ENCODE measurements at regions not wholly inside any gene's neighbourhood (a gene's known extent, or its start where the extent isn't known, plus 50 kb on each side); places are given as distances from the start of the nearest gene placed in this dataset.

DNA sequence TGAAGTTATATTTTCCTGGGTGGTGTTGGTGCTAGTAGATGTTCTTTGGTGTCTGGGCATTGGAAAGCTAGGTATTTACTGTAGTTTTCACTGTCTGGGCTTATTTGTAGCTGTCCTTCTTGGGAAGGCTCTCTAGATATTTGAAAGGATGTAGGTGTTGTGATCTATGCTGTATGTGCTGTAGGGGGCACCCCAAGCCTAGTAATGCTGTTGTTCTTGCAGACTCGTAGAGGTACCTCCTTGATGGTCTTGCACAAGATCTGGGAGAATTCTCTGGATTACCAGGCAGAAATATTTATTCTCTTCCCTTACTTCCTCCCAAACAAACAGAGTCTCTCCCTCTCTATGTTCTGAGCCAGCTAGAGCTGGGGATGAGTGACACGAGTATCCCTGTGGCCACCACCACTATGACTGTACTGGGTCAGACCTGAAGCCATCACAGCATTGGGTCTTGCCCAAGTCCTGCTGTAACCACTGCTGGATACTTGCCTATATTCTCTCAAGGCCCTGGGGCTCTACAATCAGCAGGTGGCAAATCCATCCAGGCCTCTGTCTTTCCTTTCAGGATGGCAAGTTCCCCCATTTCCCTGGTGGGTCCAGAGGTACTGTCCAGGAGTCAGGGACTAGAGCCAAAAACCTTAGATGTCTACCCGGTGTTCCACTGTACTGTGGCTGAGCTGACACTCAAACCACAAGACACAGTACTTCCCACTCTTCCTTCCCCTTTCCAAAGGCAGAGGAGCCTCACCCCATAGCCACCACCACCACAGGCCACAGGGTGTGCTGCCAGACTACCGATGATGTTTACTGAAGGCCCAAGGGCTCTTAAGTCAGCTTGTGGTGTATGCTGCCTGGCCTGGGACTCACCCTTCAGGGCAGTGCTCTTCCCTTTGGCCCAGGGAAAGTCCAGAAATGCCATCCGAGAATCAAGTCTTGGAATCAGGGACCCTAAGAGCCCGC is 195.2 kb upstream of the DPPA4 start:
- DNase-seq: peak; percentile 52

DNA sequence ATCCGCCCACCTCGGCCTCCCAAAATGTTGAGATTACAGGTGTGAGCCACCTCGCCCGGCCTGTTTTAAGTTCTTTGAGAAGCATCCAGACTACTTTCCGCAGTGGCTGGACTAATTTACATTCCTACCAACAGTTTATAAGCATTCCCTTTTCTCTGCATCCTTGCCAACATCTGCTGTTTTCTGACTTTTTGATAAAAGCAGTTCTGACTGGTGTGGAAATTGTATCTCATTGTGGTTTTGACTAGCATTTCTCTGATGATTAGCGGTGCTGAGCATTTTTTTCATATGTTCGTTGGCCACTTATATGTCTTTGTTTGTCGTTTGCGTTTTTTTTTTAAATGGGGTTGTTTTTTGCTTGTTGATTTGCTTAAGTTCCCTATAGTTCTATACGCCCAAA is 208.4 kb upstream of the DPPA4 start:
- DNase-seq: no peak

DNA sequence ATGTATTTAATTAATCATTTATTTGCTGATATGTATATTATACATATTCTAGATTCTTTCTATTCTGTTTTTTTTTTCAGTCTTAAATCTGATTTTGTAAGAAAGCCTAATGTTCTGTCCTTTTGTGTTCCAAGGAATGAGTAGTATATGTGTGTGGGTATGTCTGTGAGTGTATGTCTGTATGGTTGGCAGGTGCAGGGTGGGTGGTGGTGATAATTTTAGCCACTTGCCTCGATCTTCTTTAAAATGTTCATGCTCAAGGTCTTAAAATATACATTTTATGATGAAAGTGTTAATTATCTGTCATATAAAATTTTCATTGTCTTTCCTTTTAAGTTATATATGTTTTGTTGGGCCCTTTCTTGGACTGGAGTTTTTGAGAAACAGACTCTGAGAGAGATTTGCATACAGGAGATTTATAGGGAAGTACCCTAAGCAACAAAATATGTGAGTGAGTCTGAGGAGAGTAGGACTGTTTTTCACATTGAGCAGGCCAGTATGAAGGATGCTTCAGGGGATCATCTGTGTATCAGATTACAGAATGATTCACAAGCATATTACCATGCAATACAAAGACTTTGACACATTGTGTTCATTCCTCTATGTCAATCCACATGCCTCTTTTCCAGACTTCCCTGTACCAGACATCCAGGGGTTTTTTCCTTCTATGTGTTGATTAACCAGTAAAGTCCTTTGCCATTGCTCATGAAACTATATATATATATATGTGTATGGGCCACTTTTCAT is 211.0 kb upstream of the DPPA4 start:
- no peak for DNase-seq

DNA sequence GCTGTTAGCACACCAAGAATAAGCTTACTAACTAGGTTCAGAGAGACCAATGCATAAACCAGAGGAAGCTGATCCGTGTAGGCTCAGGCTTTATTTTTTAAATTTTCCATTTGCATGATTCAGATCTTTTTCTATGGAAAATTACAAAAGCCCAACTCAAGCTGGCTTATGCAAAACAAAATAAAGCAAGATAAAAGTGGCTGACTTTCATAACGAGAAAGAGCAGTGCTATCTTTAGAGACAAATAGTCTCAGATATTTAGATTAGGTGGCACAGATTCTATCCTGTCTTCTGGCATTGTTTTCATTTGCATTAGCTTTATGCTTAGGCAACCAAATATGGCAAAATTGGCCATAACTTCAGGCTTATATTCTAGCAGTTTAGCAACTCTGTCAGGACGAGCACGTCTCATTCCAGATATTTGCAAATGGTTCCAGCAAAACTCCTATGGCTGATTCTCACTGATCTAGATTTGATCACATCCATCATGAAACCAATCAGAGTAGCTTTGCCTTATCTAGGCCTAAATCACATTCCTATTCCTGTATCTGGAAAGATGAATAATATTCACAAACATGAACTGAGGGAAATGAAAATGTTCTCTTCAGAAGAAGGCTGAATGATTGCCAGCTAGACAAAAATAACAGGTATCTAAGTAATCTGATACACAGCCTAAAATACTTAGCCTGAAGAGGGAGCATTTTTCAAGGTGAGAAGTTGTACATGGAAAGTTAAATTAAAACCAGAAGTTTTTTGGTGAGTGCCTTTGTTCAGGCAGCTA is 216.4 kb upstream of the DPPA4 start:
- no peak for DNase-seq

DNA sequence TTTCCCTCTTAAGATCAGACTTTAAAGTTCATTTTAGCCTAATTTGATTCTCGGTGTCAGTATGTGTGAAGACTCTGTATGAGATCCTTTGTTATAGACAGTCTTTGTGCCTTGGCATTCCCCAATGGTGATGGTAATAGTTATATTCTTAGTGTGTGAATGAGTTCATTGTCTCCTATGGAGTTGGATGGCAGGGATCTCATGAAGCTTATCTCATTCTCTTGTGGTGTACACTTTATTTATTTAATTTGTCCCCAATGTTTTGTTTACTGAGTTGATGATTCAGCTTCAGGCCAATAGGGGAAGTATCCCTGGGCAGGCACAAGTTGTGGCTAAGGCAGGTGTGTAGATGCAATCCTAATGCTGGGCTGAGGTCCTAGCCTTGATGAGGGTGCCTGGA is 222.0 kb upstream of the DPPA4 start:
- no peak for DNase-seq

DNA sequence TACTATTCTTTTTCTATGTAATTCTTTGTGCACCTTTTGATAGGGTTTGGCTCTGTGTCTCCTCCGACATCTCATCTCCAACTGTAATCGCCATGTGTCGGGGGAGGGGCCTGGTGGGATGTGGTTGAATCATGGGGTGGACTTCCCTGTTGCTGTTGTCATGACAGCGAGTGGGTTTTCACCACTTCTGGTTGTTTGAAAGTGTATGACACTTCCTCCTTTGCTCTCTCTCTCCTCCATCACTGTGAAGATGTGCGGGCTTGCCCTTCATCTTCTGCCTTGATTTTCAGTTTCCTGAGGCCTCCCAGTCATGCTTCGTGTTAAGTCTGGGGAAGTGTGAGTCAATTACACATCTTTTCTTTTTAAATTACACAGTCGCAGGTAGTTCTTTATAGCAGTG is 225.8 kb upstream of the DPPA4 start:
- DNase-seq: peak; percentile 38

DNA sequence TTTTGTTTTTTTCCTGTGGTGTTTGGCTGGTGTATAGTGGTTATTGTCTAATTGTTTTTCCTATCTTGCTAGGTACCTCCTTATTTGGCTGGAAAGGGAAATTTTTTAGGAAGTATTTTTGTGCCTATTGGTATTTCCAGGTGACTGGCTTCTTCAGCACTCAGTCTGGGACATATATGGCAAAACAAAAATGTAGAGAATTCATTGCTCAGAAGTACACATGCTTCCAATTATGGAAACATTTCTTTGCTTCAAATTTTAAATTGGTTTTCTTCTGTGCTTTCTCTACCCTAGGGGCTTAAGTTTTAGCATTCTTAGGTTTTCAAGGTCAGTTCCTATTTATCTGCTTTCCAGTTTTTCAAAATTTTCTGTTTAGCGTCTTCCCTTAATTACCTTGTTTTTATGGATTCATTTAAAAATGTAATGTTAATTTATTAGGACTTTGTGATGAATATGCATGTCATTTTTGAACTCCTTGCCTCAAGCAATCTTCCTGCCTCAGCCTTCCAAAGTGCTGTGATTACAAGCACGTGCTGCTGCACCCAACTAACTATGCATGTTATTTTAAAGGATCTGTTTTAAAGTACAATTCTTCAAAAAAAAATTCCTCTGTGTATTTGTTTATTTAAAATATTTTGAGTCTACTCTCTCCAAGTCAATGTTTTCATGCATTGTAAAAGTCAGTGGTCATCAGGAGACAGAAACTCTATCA is 231.9 kb upstream of the DPPA4 start:
- DNase-seq: no peak

DNA sequence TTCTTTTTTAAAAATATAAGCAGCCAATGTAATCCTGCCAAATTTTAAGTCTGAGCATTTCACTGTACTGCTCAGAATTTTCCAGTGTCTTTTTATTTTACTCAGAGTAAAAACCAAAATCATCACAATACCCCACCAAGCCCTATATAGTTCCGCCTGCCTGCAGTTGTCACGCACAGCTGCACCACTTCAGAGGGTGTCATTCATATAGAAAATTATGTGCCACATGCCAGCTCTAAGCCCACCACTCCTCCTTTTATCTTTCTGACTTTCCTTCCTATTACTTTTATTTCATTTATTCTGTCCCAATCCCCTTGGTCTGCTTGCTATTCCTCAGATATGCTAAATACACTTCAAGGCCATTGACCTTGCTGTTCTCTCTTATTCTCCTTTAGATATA is 233.1 kb upstream of the DPPA4 start:
- no peak for DNase-seq

DNA sequence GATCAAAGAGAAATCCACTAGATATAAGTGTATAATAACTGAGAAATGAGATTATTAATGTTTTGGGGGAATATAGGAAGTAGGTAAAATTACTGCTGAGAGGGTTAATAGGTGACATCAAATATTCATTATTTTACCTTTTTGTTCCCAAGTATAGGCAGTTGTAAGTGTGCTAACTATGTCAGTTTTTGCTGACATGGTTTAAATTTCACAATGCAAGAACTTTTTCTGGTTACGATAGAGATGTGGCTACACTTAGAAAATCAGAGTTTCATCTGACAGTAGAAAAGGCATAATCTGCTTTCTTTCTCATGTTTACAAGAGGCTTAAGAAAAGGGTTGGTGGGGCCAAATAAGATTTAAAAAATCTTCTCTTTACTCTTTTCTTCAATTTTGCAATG is 235.0 kb upstream of the DPPA4 start:
- no peak for DNase-seq

DNA sequence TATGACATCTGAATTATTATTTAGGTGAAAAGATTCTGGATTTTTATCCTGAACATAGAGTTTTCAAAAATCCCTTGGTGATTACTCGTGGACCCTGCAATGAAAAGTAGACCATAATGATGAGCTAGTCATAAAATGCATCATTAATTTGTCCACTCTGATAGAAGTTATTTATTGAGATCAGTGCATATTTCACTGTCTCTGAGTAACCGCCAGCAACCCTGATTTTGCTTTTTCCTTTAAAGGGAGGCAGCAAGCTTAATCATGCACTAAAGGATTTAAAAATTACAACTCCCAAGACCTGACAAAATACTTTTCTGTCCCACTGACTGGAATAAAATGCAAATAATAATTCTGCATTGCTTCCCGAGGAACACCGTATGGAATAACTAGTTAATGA is 259.6 kb upstream of the DPPA4 start:
- no peak for DNase-seq

DNA sequence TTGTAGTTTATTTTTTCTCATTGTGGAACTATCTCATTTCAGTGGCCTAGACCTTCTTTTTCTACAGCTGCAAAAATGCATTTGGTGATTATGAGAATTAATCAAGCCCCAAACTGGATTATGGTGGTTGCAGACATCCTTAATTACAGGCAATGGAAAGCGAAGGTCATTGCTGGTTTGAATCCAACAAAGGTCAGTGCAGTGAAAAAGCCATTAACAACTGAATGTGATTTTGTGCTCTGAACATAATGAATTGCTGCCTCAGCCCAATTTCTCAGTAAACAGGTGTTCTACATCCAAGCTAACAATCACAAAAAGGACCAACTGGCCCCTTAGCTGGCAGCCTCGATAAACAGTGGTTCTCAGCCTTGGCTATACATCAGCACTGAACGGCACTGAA is 260.1 kb upstream of the DPPA4 start:
- DNase-seq: no peak

DNA sequence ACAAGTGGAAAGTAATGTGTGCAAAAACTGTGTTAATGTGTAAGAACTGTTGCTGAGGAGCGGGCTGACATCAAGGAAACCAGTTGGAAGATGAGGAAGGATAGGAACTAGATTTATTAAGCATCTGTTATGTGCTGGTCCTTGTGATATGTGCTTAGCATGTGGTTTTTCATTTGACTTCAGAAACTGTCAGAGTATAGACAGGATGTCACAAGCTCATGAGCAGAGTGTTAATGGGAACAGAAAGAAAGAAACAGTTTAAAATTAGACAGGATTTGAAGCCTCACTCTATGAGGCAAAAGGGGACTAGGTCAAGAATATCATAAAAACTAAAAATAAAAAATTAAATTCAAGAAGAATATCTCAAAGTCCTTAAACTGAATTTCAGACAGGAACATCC is 270.6 kb upstream of the DPPA4 start:
- DNase-seq: no peak

DNA sequence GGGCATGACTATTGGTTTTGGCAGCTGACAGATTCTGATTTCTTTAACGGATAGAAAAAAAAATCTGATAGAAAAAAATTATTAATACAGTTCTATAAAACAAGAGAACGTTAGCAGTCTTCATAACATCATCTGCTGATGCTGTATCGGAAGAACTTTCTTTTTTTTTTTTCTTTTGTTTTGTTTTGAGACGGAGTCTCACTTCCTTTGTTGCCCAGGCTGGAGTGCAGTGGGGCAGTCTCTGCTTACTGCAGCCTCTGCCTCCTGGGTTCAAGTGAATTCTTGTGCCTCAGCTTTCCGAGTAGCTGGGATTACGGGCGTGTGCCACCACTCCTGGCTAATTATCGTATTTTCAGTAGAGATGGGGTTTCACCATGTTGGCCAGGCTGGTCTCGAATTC is 271.2 kb upstream of the DPPA4 start:
- no peak for DNase-seq

DNA sequence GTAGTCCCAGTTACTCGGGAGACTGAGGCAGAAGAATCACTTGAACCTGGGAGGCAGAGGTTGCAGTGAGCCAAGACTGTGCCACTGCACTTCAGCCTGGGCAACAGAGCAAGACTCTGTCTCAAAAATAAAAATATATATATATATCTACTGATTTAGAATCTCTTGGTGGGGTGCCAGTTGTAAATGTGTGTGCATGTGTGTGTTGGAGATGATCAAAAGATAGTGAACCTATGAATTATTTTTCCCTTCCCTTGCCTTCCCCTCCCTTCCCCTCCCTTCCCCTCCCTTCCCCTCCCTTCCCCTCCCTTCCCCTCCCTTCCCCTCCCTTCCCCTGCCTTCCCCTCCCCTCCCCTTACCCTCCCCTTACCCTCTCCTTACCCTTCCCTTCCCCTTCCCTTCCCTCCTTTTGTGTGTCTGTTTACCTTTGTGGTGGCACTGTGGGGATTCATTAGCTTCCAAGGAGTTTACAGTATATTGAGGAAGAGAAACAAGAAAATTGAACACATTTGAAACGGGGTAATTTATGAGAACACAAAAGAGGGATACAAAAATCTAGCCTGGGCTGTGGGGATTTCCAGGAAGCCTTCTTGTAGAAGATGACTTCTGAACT is 281.5 kb upstream of the DPPA4 start:
- DNase-seq: no peak

DNA sequence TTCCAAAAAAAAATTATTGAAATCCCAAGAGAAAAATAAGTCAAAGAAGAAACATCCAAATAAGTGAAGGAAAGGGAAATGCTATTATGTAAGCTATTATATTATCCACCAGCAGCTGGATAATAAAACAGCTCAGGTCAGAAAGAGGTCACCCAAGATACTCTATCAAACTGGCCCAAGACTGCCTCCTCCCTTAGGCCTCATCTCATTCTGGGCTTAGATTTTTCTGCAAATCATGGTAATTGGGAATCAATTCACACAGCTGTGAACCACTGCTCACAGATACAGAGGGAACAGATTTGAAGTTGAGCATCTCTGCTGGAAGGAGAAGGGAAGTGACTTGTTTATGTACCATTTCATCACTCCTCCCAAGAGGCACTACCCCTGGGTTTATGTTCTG is 294.6 kb upstream of the DPPA4 start:
- DNase-seq: no peak

DNA sequence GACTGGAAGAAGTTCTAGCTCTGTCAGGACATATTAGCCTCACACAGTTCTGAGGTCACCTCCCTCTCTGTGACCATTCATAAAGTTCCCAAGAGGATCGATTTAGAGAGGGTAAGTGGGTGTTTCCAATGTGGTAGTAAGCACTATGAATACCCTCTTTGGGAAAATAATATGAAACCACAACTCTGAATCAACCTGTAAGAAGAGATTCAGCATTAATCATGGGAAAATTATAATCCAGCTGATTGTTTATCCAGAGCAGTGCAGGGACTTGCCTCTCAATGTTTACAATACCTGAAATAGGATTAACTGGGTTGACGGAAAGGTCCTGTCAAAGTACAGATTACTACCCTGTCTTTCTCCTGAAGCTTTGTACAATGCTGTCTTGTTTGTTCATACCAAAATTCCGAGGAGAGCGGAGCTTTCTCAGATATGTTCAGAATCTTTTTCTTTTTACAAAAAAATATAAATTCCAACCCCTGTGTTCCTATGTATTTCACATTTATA is 302.9 kb upstream of the DPPA4 start:
- no peak for DNase-seq

DNA sequence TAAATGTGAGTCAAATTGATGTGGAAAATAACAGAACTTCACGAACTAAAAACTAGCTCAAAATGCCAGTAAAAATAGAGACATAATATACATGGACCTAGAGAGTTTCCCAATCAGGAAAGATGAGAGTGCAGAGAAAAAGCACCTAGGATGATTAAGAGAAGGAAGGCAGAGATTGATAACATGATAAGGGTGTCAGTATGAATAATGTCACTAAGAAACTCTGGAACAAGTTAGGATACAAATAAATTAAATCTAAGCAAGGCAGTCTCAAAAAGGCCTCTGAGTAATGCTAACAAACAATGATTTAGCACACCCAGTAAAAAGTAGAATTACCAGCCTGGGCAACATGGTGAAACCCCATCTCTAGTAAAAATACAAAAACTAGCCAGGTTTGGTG is 304.7 kb upstream of the DPPA4 start:
- DNase-seq: no peak

DNA sequence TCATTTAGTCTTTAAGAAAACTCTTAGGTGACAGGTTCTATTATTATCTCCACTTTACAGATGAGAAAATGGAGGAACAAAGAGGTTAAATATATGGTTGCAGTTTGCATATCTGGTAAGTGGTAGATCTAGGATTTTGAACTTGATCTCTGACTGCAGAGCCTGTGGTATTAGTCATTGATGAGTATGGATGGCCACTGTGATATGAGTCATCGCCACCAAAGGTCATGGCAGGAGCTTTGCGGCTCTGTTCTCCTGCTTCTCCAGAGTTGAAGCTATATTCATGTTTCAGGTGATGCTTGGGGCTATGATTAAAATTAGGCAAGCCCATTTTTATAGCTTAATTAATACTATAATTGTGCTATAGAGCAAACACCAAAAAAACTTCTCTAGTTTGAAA is 306.2 kb upstream of the DPPA4 start:
- no peak for DNase-seq

DNA sequence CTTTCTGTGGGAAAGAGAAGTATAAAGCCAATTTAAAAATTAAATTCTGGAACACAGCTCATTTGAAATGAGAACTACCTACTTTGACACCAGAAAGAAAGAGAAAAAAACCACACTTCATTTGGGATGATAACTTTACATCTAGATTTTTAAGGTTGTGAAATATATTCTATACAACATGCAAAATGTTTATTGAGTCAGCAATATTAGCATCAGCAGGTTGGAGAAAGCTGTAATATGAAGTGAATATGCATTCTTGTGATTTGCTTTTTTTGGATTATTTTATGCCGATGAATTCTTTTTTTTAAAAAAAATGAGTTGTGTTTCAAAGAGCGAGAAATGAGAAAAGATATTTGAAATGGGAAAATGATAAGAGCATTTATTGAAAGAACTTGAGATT is 307.0 kb upstream of the DPPA4 start:
- no peak for DNase-seq

DNA sequence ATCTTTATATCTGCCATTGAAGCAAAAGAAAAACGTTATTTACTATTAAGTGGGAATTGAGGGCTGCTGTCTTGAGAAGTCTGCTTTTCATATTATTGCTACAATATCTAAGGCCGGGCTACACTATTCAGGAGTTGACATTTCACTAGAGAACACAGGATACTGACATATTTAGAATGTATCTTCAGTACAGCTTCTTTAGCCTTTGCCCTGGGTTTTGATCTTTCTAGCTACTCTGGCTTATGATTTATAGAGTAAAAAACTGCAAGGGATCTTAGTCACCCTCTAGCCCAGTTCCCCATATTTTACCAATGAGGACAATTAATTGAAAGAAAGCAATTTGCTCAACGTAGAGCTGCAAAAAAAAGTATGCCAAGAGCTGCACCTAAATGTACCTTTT is 307.4 kb upstream of the DPPA4 start:
- DNase-seq: no peak

DNA sequence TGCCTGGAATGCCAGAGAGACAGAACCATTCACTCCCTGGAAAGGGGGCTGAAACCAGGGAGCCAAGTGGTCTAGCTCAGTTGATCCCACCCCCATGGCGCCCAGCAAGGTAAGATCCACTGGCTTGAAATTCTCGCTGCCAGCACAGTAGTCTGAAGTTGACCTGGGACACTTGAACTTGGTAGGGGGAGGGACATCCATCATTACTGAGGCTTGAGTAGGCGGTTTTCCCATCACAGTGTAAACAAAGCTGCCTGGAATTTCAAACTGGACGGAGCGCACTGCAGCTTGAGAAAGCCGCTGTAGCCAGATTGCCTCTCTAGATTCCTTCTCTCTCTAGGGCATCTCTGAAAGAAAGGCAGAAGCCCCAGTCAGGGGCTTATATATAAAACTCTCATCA is 310.7 kb upstream of the DPPA4 start:
- no peak for DNase-seq

DNA sequence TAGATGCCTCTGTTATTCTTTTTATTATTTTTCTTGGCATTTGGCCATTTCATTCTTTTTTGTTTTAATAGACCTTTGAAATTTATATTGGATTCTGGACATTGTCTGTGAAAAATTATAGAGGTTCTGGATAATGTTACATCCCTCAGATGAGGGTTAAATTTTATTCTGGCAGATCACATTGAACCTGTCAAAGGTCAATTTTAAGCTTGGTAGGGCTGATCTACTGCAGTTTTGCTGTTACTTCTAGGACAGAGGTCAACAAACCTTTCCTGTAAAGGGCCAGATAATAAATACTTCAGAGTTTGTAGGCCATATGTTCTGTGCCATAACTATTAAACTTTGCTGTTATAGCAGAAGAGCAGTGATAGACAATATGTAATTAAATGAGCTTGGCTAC is 318.9 kb upstream of the DPPA4 start:
- no peak for DNase-seq

Data from CD4-positive, alpha-beta T cell treated with Interleukin-12 subunit alpha and Interleukin-12 subunit beta, for 1 hour (primary cell).